Tibial artery (tissue), 4 donors: ENCODE measurements at regions not wholly inside any gene's neighbourhood (a gene's known extent, or its start where the extent isn't known, plus 50 kb on each side); places are given as distances from the start of the nearest gene placed in this dataset.
"Not testable (repeated sequence)": the region's sequence is repeated elsewhere in the genome, so short reads cannot be mapped to it uniquely, and the experiment has no call there.

Experiments
- DNase-seq, 2 donors: peaks; one replicate each; pipeline ENCODE4 v3.0.0-alpha.2; 2019
- H3K27ac ChIP-seq, 2 donors: fragments of 200-600 bp; sonication (generic) in 1 of 2; 1 replicate in 1 of 2; 2 replicates in 1 of 2; pipeline ENCODE4 v1.5.1; 2018 to 2019; ENCODE audit warnings: mild to moderate bottlenecking in 1 of 2
- H3K27me3 ChIP-seq, 2 donors: fragments of 200-600 bp; sonication (generic) in 1 of 2; one replicate each; pipeline versions ENCODE4 v1.5.1 to v1.6.0; 2016 to 2019
- H3K36me3 ChIP-seq, 3 donors: fragments of 200-600 bp; sonication (generic) in 2 of 3; one replicate each; pipeline ENCODE4 v1.5.1; 2016 to 2019; ENCODE audit warnings: mild to moderate bottlenecking in 2 of 3
- H3K4me1 ChIP-seq, 4 donors: fragments of 200-600 bp; sonication (generic) in 2 of 4; 1 replicate in 3 of 4; 2 replicates in 1 of 4; pipeline ENCODE4 v1.5.1; 2016 to 2019
- H3K4me3 ChIP-seq, 2 donors: fragments of 200-600 bp; sonication (generic) in 1 of 2; 1 replicate in 1 of 2; 2 replicates in 1 of 2; pipeline ENCODE4 v1.5.1; 2018 to 2019; ENCODE audit warnings: mild to moderate bottlenecking in 2 of 2
- H3K9me3 ChIP-seq, 3 donors: fragments of 200-600 bp; sonication (generic) in 1 of 3; one replicate each; pipeline ENCODE4 v1.5.1; 2016 to 2019
- CTCF ChIP-seq, 2 experiments: fragments of 200-600 bp in 1 of 2; fragments of 450-650 bp in 1 of 2; IDR thresholded peaks; one replicate each; pipeline ENCODE4 v1.5.1; 2017 to 2019; ENCODE audit warnings: antibody characterized with exemption in 2 of 2, mild to moderate bottlenecking in 1 of 2, moderate library complexity in 1 of 2
- intact Hi-C: fragments of 100-400 bp; cut with DNase I; formaldehyde crosslinking; loops from one replicate; pipeline ENCODE4 v1.15.0; 2023; ENCODE audit warnings: low total_unique reads

GRCh38 chr2:128513116-128513960 lies 194.7 kb upstream of the HS6ST1 start:
- no peak overlapping the region for H3K4me3 ChIP-seq
- TF ChIP-seq CTCF (IDR thresholded peaks at IDR 0.05): no peak
- intact Hi-C loops: no loop called here
- H3K36me3 ChIP-seq: no peaks in the 10 kb centered on the region
- H3K27me3 ChIP-seq: no peaks in the 10 kb centered on the region
- no peak for DNase-seq
- no peaks in the 10 kb centered on the region for H3K4me1 ChIP-seq
- H3K9me3 ChIP-seq: no peaks in the 10 kb centered on the region
- H3K27ac ChIP-seq: no peak overlapping the region

- intact Hi-C loops: no loop called here
- no peaks in the 10 kb centered on the region for H3K9me3 ChIP-seq
- peak in 1 of 2 donors; percentile 54 for DNase-seq
- H3K36me3 ChIP-seq: no peaks in the 10 kb centered on the region
- H3K27ac ChIP-seq: no peak overlapping the region
- H3K4me1 ChIP-seq: no peaks in the 10 kb centered on the region
- H3K27me3 ChIP-seq: no peaks in the 10 kb centered on the region
- H3K4me3 ChIP-seq: no peak overlapping the region
- no peak for TF ChIP-seq CTCF (IDR thresholded peaks at IDR 0.05)
Measured at GRCh38 chr2:128513961-128514283, 195.3 kb upstream of the HS6ST1 start.

GRCh38 chr2:128514555-128514955 lies 195.9 kb upstream of the HS6ST1 start:
- intact Hi-C loops: no loop called here
- no peak for DNase-seq

GRCh38 chr2:128516938-128517337 lies 198.3 kb upstream of the HS6ST1 start:
- no peak overlapping the region for H3K27ac ChIP-seq
- H3K4me1 ChIP-seq: no peaks in the 10 kb centered on the region
- no peaks in the 10 kb centered on the region for H3K9me3 ChIP-seq
- intact Hi-C loops: no loop called here
- no peaks in the 10 kb centered on the region for H3K36me3 ChIP-seq
- DNase-seq: no peak
- no peaks in the 10 kb centered on the region for H3K27me3 ChIP-seq
- TF ChIP-seq CTCF (IDR thresholded peaks at IDR 0.05): no peak
- no peak overlapping the region for H3K4me3 ChIP-seq

More at GRCh38 chr2:128514555-128514955, 195.9 kb upstream of the HS6ST1 start:
- Histone ChIP-seq H3K4me3 (no peak overlapping the region), H3K27me3 (no peaks in the 10 kb centered on the region), H3K4me1 (no peaks in the 10 kb centered on the region), H3K27ac (no peak overlapping the region), H3K9me3 (no peaks in the 10 kb centered on the region), H3K36me3 (no peaks in the 10 kb centered on the region)
- TF ChIP-seq CTCF (IDR thresholded peaks at IDR 0.05): no peak

GRCh38 chr2:128519028-128519427 lies 200.4 kb upstream of the HS6ST1 start:
- H3K27ac ChIP-seq, DNase-seq, H3K4me3 ChIP-seq, H3K27me3 ChIP-seq, H3K9me3 ChIP-seq, intact Hi-C loops, H3K4me1 ChIP-seq, H3K36me3 ChIP-seq: not testable (repeated sequence)

- no peak overlapping the region for H3K4me3 ChIP-seq
- intact Hi-C loops: no loop called here
- H3K36me3 ChIP-seq: no peaks in the 10 kb centered on the region
- no peak for DNase-seq
- no peak overlapping the region for H3K27ac ChIP-seq
- H3K27me3 ChIP-seq: no peaks in the 10 kb centered on the region
- H3K4me1 ChIP-seq: no peaks in the 10 kb centered on the region
- no peaks in the 10 kb centered on the region for H3K9me3 ChIP-seq
- TF ChIP-seq CTCF (IDR thresholded peaks at IDR 0.05): no peak
Measured at GRCh38 chr2:128519517-128520215, 201.0 kb upstream of the HS6ST1 start.
